NCI-H2029 (cell line): ENCODE measurements at regions not wholly inside any gene's neighbourhood (a gene's known extent, or its start where the extent isn't known, plus 50 kb on each side); places are given as distances from the start of the nearest gene placed in this dataset.
"Not testable (repeated sequence)": the region's sequence is repeated elsewhere in the genome, so short reads cannot be mapped to it uniquely, and the experiment has no call there.

Source experiments
- DNase-seq: peaks from one replicate; lab custom pipeline; 2025; lab: John Stamatoyannopoulos, UW

DNA sequence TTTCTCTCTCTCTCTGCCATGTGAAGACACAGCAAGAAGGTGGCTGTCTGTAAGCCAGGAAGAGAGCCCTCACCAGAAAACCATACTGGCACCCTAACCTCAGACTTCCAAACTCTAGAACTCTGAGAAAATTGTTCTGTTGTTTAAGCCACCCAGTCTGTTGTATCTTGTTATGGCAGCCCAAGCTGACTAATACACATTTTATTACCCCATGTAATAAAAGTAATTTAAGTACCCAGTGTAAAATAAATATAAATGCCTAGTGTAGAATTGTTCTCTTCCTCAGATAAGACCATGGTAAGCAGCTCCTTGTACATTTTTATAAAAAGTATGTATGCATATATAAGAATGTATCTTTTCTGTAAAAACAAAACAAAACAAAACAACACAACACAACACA, 119.7 kb downstream of the DTL start:
- no peak for DNase-seq

DNA sequence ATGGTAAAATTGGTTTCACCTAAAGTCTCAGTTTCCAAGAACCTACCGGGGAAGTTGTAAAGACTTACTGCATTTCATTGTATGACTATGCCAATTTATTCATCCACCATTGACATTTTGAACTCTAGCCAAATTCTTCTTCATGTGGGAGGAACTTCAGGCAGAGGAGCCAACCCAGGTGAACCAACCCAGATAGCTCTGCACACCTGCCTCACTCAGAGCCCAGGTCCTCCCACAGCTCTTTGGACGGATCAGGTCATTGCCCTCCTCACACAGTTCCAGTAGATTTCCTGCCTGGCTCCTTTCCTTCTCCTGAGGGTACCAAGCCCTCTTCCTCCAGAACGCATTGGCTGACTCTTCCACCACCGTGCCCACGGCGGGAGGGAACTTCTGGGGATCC, 121.7 kb downstream of the DTL start:
- peak; percentile 53 for DNase-seq

- no peak for DNase-seq
Observed at GRCh38 chr1:212158912-212159796, 123.6 kb downstream of the DTL start.

DNA sequence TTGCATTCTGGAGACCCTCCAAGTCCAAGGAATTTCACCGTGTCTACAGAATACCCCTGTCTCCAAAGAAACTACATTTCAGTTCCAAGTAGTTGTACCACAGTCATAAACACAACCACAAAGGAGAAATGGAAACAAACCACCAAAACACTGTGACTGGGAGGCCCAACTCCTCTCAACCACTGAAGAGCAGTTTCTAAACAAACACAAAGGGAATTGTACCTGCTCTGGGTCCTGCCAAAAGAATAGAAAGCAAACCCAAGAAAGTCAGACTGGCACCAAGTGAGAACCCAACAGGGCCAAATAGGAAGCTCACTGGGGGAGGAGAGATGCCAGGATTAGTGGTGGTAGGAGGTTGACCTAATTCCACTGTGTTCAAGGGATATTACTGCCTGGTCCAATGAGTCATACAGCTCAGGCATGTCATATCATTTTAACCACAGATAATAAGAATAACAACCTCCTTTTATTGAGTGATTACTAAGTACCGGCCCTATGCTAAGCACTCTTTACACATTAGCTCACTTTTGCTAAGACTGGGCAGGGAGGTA, 123.9 kb upstream of the PPP2R5A start:
- peak; percentile 37 for DNase-seq

GRCh38 chr1:212162635-212163034, 122.6 kb upstream of the PPP2R5A start:
- DNase-seq: peak; percentile 16

DNA sequence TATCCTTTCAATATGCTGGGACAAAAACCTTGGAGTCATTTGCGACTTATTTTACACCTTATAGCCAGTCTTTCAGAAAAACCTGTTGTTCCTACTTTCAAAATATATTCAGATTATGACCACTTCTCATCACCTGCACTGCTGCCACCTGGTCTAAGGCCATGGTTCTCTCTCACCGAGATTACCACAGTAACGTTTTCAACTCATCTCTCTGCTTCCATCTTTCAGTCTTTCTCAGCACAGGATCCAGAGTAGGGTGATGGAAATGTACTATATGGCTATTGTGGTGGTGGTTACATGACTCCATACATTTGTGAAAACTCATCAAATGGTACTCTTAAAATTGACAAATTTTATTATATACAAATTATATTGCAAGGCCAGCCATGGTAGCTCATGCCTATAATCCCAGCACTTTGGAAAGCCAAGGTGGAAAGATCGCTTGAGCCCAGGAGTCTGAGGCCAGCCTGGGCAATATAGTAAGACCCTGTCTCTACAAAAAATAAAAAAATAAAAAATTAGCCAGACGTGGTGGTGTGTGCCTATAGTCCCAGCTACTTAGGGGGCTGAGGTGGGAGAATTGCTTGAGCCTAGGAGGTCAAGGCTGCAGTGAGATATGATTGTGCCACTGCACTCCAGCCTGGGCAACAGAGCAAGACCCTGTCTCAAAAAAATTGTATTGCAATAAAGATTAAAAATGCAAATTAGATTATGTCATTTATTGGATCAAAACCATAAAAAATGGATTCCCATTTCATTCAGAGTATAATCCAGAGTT, 120.9 kb upstream of the PPP2R5A start:
- no peak for DNase-seq

DNA sequence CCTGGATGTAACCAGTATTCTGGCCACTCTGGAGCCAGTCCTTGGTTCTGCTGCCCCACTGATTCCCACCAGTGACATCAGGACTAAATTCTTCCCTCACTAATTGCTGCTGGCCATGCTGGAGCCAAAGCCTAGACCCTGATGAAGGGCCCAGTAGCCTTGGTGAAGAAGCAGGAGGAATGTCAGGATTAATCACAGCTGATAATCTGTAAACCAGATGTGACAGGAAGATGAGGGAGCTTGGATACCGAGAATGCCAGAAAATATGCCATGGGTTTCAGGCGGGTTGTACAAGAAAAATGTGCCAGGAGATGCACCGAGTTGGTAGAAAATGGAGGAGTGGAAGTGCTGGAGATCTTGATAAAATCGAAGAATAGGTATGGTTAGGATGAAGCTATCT, 119.0 kb upstream of the PPP2R5A start:
- DNase-seq: no peak

- no peak for DNase-seq
Observed at GRCh38 chr1:212166644-212167043, 118.6 kb upstream of the PPP2R5A start.

DNA sequence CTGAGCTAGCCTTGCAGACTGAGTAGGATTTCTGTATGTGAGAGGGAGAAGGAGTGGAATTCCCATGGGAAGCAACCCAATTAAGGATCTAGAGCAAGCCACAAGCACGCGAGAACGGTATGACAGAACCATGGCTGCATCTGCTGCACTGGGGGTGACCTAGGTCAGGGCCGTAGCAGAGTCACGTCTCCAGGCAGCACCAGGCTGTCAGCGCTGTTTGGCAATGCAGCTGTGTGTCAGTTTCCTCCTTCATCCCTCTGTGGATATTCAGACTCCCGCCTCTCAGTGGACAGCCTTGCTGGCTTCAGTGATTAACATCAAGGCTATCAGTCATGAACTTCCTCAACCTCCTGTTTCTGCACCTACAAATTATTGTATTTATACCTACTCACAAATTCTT, 118.1 kb upstream of the PPP2R5A start:
- no peak for DNase-seq

GRCh38 chr1:212173567-212173966, 111.6 kb upstream of the PPP2R5A start:
- DNase-seq: no peak

GRCh38 chr1:212174295-212174694, 110.9 kb upstream of the PPP2R5A start:
- DNase-seq: not testable (repeated sequence)

- DNase-seq: no peak
Observed at GRCh38 chr1:212177542-212177941, 107.7 kb upstream of the PPP2R5A start.

GRCh38 chr1:212178851-212179250, 106.4 kb upstream of the PPP2R5A start:
- DNase-seq: no peak

GRCh38 chr1:212179394-212180076, 105.7 kb upstream of the PPP2R5A start:
- DNase-seq: no peak

DNA sequence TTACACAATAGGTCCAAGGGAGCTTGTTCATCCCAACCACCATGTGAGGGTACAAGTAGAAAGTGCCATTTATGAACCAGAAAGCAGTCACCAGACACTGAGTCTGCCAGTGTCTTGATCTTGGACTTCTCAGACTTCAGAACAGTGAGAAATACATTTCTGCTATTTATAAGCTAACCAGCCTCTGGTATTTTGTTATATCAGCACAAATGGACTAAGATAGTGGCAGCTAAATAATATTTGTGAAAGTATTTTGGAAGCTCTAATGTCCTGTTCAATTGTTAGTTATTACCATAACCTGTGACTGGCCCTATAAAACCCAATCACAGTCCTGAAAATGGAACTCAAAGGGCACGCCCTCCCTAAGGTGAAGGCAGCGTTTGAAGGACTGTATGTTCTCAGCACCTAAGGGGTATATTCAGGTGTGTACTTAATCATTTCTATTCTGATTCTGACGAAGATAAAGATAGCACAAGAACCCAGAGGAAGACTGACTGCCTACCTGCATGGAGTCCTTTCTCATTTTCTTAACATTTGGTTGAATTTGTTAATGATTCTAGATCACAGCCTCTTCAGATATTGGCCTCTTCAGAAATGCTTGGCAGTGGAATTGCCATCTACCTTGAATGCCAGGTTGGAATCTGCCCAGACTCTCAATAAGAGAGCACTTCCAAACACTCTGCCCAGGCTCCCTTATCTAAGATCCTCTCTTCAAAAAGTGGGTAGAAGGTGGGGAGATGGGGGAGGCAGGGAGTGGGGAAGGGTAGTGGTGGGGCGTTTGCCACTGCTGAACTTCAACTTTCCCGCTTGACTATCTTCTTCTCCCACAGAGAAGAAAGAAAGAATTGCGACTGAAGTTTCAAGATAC, 104.0 kb upstream of the PPP2R5A start:
- DNase-seq: no peak

GRCh38 chr1:212182171-212182570, 103.0 kb upstream of the PPP2R5A start:
- DNase-seq: no peak

GRCh38 chr1:212182579-212182978, 102.6 kb upstream of the PPP2R5A start:
- no peak for DNase-seq

GRCh38 chr1:212186427-212187207, 98.6 kb upstream of the PPP2R5A start:
- no peak for DNase-seq

DNA sequence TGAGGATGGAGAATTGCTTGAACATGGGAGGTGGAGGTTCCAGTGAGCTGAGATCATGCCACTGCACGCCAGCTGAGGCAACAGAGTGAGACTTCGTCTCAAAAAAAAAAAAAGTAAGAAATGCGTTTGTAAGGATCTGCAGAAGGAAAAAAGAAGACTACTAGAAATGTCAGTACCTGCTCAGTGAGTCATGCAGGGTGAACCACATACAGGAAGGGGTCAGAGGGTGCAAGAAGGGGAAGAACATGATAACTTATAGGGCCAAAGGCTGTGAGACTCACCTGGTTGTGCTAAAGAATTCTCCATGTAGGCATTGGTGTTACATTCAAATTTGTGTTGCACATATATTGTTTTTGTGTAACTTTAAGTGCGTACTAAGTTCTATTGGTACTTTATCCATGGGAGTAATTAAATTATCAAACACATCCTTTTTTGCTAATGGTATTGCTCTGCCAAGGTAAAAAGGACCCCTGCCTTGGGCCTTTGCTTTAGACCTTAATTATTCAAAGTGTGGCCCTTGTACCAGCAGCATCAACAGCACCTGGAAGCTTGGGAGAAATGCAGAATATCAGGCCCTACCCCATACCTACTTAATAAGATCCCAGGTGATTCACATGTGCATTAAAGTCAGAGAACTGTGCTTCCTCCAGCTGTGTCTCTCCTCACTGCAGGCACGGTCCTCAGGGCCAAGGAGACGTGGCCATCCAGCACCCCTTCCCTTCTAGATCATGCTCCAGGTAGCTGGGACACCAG, 96.4 kb upstream of the PPP2R5A start:
- no peak for DNase-seq

DNA sequence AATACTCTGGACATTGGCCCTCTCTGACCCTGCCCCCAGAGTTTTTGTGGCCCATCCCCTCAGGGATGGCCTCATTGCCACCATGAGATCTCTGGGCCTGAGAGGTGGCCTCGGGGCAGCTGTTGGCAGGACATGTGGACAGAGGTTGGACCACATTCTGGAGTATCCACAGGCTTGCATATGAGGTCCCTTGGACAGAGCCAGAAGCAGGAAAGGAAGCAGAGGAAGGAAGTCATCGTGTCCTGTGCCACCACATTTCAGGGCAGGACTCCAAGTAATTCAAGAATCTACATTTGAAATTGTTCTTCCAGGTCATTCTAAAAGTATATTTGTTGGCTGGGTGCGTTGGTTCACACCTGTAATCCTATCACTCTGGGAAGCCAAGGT, 95.9 kb upstream of the PPP2R5A start:
- no peak for DNase-seq
